ENCODE measurements at regions not wholly inside any gene's neighbourhood (a gene's known extent, or its start where the extent isn't known, plus 50 kb on each side); places are given as distances from the start of the nearest gene placed in this dataset.

DNA sequence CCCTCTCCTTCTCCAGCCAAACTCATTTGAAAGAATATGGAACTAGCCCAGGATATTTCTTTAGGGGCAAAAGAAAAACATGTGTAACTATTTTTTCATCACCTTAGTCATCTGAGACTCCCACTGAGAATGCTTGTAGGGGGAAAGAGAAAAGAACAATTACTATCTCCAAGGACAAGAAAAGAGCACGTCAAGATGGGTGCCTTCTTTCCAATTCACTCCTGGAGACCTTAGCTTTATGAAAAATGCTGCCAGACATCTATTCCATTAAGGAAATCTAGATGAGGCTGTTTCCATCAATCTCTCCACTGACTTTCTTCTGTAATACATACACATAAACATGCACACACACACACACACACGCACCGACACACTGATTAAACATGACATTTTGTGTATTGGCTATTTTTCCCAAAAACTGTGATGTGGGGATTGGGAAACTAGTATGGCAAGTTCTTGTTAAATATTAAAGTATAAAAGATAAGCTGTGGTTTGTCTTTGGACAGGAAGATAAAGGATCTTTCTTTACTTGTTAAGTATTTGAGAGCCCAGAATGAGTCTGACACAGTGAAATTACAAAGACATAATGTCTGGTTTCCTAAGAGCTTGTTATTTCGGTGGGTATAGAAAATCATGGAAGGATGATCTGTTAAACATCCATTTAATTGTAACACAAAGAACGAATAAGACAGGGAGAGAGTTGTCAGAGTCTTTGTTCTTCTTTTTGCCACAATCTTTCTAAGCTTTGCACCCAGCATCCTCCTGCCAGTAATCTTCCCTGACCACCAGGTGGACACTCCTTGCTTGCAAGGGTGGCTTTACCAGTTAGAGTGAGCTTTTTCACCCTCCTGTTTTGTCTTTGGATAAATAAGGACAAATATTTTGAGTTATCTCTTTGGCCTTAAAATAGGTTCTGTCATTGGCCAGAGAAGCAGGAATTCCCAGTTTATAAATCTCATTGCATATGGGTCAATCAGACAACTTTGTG is 177.3 kb upstream of the TMEM72 start:
- no peak for TF ChIP-seq YY1 (IDR thresholded peaks at IDR 0.05; ENCODE audit: extremely low read depth, insufficient replicate concordance, low read depth, low read length)
- no peak for TF ChIP-seq RAD21 (IDR thresholded peaks at IDR 0.05; ENCODE audit: low read depth)
- TF ChIP-seq, protein P1, sequence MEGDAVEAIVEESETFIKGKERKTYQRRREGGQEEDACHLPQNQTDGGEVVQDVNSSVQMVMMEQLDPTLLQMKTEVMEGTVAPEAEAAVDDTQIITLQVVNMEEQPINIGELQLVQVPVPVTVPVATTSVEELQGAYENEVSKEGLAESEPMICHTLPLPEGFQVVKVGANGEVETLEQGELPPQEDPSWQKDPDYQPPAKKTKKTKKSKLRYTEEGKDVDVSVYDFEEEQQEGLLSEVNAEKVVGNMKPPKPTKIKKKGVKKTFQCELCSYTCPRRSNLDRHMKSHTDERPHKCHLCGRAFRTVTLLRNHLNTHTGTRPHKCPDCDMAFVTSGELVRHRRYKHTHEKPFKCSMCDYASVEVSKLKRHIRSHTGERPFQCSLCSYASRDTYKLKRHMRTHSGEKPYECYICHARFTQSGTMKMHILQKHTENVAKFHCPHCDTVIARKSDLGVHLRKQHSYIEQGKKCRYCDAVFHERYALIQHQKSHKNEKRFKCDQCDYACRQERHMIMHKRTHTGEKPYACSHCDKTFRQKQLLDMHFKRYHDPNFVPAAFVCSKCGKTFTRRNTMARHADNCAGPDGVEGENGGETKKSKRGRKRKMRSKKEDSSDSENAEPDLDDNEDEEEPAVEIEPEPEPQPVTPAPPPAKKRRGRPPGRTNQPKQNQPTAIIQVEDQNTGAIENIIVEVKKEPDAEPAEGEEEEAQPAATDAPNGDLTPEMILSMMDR (IDR thresholded peaks at IDR 0.05 in 2 of 3, conservative IDR thresholded peaks at IDR 0.05 in 1 of 3; ENCODE audit: borderline replicate concordance in 1 of 3, insufficient read depth in 1 of 3, low read depth in 2 of 3, low read length in 2 of 3) = peak in 2 of 3 experiments; percentile 36 to 37; a peak in 4 of 6 replicates
- TF ChIP-seq EZH2 (IDR thresholded peaks at IDR 0.05) = no peak
- TF ChIP-seq, protein P2, sequence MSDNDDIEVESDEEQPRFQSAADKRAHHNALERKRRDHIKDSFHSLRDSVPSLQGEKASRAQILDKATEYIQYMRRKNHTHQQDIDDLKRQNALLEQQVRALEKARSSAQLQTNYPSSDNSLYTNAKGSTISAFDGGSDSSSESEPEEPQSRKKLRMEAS (IDR thresholded peaks at IDR 0.05) = no peak
- no peak for TF ChIP-seq SIN3A (IDR thresholded peaks at IDR 0.05; ENCODE audit: low read depth)
- no peak for TF ChIP-seq CEBPB (IDR thresholded peaks at IDR 0.05; ENCODE audit: low read depth)
- TF ChIP-seq POLR2AphosphoS5 (IDR thresholded peaks at IDR 0.05; ENCODE audit: low read depth, low read length) = no peak

Data from HCT116 (cell line).